ENCODE measurements at regions not wholly inside any gene's neighbourhood (a gene's known extent, or its start where the extent isn't known, plus 50 kb on each side); places are given as distances from the start of the nearest gene placed in this dataset.

DNA sequence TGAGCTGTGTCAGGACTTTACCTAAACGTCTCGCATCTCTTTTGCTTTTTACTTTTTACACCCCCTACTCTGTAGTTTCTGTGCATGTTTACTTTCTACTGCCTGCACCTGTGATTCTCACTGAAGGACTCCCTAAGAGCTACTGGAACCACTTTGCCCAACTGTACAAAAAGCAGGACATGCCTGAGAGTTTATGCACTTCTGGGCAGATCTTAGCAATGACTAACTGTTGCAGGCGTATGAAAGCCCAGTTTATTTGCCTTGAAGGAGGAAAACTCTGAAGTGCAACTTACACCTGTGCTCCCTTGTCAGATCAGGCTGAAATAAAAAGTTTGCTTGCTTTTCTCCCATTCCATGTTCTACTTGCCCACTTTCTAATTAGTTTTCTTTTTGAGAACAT lies 467.0 kb upstream of the USP24 start:
- TF ChIP-seq EZH2 (IDR thresholded peaks at IDR 0.05; ENCODE audit: borderline replicate concordance, low read length) (no peak), CTCF (conservative IDR thresholded peaks at IDR 0.05 in 1 of 2, IDR thresholded peaks at IDR 0.05 in 1 of 2; ENCODE audit: extremely low read depth in 1 of 2, insufficient read depth in 1 of 2, low read depth in 1 of 2, low read length in 2 of 2) (no peak)

Data from mammary epithelial cell (primary cell).